ENCODE measurements at regions not wholly inside any gene's neighbourhood (a gene's known extent, or its start where the extent isn't known, plus 50 kb on each side); places are given as distances from the start of the nearest gene placed in this dataset.

DNA sequence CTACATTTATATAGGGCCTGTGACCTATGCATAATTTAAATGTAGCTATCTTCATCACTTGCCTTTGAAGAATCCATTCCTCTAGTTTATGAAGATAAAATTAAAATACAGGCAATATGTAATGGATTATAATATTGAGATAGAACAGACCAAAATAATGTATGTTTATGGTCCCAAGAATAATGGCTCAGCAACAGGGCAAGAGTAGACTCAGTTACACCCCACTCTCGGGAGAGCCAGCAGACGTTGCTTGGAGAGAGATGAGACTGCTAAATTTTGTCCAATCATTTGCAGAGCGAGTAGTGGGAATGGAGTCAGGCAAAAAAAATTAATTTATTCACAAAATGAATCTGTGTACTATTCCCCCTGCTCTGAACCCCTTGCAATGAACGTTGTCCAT, 223.2 kb upstream of the FAT4 start (continued):
- no peak for TF ChIP-seq GATAD2B (conservative IDR thresholded peaks at IDR 0.05; ENCODE audit: low read depth)

DNA sequence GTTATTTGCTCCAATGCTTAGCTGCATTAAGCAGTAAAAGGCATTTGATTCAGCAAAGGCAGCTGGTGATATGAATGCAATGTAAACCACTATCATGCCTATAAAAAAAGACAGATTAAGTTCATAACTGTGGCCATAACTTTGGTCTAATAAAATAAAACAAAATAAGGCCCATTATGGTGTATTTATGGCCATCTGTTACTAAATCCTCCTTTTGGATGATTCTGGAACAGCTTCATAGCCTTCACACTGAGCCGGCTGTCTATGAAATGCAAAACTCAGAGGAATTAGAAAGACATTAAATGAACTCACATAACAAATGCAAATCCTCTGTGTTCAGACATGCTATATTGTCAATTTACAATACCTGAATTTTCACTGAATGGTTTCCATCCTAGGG, 223.7 kb upstream of the FAT4 start:
- TF ChIP-seq TBL1XR1 (IDR thresholded peaks at IDR 0.05; ENCODE audit: low read depth, low read length) (no peak), POLR2AphosphoS2 (IDR thresholded peaks at IDR 0.05; ENCODE audit: low read depth, low read length) (no peak), NFXL1 (IDR thresholded peaks at IDR 0.05; ENCODE audit: borderline replicate concordance) (no peak), SMARCA5 (IDR thresholded peaks at IDR 0.05) (no peak), SREBF1 (IDR thresholded peaks at IDR 0.05; ENCODE audit: low read length) (no peak), SP1 (IDR thresholded peaks at IDR 0.05; ENCODE audit: low read depth, low read length) (no peak), ZNF622 (IDR thresholded peaks at IDR 0.05) (no peak), YBX1 (IDR thresholded peaks at IDR 0.05) (no peak)
- TF ChIP-seq, protein P1, sequence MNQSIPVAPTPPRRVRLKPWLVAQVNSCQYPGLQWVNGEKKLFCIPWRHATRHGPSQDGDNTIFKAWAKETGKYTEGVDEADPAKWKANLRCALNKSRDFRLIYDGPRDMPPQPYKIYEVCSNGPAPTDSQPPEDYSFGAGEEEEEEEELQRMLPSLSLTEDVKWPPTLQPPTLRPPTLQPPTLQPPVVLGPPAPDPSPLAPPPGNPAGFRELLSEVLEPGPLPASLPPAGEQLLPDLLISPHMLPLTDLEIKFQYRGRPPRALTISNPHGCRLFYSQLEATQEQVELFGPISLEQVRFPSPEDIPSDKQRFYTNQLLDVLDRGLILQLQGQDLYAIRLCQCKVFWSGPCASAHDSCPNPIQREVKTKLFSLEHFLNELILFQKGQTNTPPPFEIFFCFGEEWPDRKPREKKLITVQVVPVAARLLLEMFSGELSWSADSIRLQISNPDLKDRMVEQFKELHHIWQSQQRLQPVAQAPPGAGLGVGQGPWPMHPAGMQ (IDR thresholded peaks at IDR 0.05; ENCODE audit: borderline replicate concordance), result no peak
- TF ChIP-seq, protein P2, sequence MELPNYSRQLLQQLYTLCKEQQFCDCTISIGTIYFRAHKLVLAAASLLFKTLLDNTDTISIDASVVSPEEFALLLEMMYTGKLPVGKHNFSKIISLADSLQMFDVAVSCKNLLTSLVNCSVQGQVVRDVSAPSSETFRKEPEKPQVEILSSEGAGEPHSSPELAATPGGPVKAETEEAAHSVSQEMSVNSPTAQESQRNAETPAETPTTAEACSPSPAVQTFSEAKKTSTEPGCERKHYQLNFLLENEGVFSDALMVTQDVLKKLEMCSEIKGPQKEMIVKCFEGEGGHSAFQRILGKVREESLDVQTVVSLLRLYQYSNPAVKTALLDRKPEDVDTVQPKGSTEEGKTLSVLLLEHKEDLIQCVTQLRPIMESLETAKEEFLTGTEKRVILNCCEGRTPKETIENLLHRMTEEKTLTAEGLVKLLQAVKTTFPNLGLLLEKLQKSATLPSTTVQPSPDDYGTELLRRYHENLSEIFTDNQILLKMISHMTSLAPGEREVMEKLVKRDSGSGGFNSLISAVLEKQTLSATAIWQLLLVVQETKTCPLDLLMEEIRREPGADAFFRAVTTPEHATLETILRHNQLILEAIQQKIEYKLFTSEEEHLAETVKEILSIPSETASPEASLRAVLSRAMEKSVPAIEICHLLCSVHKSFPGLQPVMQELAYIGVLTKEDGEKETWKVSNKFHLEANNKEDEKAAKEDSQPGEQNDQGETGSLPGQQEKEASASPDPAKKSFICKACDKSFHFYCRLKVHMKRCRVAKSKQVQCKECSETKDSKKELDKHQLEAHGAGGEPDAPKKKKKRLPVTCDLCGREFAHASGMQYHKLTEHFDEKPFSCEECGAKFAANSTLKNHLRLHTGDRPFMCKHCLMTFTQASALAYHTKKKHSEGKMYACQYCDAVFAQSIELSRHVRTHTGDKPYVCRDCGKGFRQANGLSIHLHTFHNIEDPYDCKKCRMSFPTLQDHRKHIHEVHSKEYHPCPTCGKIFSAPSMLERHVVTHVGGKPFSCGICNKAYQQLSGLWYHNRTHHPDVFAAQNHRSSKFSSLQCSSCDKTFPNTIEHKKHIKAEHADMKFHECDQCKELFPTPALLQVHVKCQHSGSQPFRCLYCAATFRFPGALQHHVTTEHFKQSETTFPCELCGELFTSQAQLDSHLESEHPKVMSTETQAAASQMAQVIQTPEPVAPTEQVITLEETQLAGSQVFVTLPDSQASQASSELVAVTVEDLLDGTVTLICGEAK (IDR thresholded peaks at IDR 0.05; ENCODE audit: borderline replicate concordance), result no peak
- POLR2A ChIA-PET, result no interaction called here
- Histone ChIP-seq H4K20me1 (ENCODE audit: control insufficient read depth, insufficient read depth) (no peaks in the 10 kb centered on the region), H3K9ac (ENCODE audit: control insufficient read depth, insufficient read depth, low read length) (no peak overlapping the region), H3K4me2 (ENCODE audit: control insufficient read depth, insufficient read depth) (no peak overlapping the region), H3K79me2 (ENCODE audit: control insufficient read depth, insufficient read depth, low read length) (no peaks in the 10 kb centered on the region), H3K36me3 (ENCODE audit: control insufficient read depth in 2 of 2, insufficient read depth in 2 of 2, low read length in 1 of 2) (no peaks in the 10 kb centered on the region), H3K4me1 (ENCODE audit: control insufficient read depth, insufficient read depth, low read length) (no peaks in the 10 kb centered on the region), H3K9me3 (replicated peaks; ENCODE audit: control insufficient read depth, insufficient read depth, low read length) (no peaks in the 10 kb centered on the region), H3K27ac (ENCODE audit: control insufficient read depth, insufficient read depth) (no peak overlapping the region), H3K4me3 (no peak overlapping the region), H2AFZ (ENCODE audit: control insufficient read depth, low read depth, low read length) (no peak overlapping the region), H3K27me3 (replicated peaks in 1 of 2; ENCODE audit: control insufficient read depth in 2 of 2, insufficient read depth in 2 of 2, low read length in 1 of 2) (no peaks in the 10 kb centered on the region)
- CTCF ChIA-PET, result no interaction called here
- 36% methylated on average over 1 of the region's 1 CpG for WGBS (ENCODE audit: insufficient coverage, insufficient replicate concordance, low lambda C conversion rate, missing lambda C conversion rate)
- FAIRE-seq (no peak), DNase-seq (ENCODE audit: low read depth, low spot score) (no peak), ATAC-seq (no peak)
- no TSS peak for BruUV-seq (replicated peaks)
- in situ Hi-C loops (cut with MboI), result no loop called here
- intact Hi-C loops (cut with micrococcal nuclease; ENCODE audit: unreplicated experiment), result no loop called here
- SMC1A ChIA-PET (ENCODE audit: uncharacterized antibody, unreplicated experiment), result interaction anchor here (1.2 kb wide), 1 partner anchor 15 kb away, joined by 3 read pairs; no protein-coding TSS in a partner anchor
- RAD21 ChIA-PET (ENCODE audit: unreplicated experiment), result no interaction called here

Data from GM12878 (cell line).